Cardiac fibroblast (primary cell): ENCODE measurements at regions not wholly inside any gene's neighbourhood (a gene's known extent, or its start where the extent isn't known, plus 50 kb on each side); places are given as distances from the start of the nearest gene placed in this dataset.

Source experiments
- DNase-seq, 2 donors: peaks; one replicate each; pipeline versions ENCODE4 v3.0.0 to v3.0.0-alpha.2; 2010; ENCODE audit warnings: low read depth in 2 of 2
- H3K4me3 ChIP-seq, 2 donors: replicated peaks in 1 of 2; 1 replicate in 1 of 2; 2 replicates in 1 of 2; pipeline ENCODE4 v1.5.1; 2011; ENCODE audit warnings: low read depth in 2 of 2, low read length in 2 of 2, mild to moderate bottlenecking in 2 of 2, moderate library complexity in 1 of 2
- TF ChIP-seq, protein P1 (sequence below): IDR thresholded peaks from one replicate; pipeline ENCODE4 v1.5.1; 2011; ENCODE audit warnings: low read depth, mild to moderate bottlenecking, low read length, inconsistent platforms

DNA sequence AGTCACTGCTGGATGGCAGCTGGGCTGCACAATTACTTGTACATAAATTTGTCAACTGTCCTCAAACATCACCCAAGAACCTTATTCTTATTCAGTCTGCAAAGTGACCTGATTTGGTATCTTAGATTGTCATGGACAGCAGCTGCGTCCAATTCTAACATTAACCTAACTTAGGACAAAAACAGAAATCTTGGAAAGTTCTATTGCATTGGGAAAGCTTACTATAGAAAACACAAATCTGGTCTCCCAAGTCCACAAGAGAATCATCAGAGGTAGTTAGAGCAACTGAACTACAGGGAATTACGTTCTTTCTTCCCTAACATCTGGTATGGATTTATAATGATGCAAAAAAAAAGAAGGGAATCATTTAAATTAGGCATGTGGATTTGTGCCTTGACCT, 283.9 kb downstream of the NR2F1-AS1 start:
- TF ChIP-seq, protein P1, sequence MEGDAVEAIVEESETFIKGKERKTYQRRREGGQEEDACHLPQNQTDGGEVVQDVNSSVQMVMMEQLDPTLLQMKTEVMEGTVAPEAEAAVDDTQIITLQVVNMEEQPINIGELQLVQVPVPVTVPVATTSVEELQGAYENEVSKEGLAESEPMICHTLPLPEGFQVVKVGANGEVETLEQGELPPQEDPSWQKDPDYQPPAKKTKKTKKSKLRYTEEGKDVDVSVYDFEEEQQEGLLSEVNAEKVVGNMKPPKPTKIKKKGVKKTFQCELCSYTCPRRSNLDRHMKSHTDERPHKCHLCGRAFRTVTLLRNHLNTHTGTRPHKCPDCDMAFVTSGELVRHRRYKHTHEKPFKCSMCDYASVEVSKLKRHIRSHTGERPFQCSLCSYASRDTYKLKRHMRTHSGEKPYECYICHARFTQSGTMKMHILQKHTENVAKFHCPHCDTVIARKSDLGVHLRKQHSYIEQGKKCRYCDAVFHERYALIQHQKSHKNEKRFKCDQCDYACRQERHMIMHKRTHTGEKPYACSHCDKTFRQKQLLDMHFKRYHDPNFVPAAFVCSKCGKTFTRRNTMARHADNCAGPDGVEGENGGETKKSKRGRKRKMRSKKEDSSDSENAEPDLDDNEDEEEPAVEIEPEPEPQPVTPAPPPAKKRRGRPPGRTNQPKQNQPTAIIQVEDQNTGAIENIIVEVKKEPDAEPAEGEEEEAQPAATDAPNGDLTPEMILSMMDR, result no peak
- no peak for DNase-seq
- no peak overlapping the region for H3K4me3 ChIP-seq

DNA sequence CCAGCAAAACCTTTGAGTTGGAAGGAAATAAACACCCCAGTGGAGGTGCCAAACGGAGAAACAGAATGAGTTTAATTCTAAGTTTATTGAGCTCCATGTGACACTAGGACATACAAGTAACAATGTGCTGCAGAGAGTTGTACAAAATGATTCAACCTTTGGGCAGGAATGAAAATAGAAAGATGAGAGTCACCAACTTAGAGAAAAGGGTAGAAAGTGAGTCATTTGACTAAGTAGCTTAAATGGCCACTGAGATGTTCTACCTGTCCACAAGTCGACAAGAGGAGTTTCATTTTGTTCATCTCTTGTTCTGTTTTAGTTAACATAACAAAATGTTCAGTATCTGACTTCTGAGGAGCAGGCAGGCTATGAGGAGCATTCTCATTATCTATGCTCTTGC, 284.7 kb downstream of the NR2F1-AS1 start:
- no peak overlapping the region for H3K4me3 ChIP-seq
- TF ChIP-seq, protein P1, result no peak
- peak in 1 of 2 donors; percentile 27 for DNase-seq

DNA sequence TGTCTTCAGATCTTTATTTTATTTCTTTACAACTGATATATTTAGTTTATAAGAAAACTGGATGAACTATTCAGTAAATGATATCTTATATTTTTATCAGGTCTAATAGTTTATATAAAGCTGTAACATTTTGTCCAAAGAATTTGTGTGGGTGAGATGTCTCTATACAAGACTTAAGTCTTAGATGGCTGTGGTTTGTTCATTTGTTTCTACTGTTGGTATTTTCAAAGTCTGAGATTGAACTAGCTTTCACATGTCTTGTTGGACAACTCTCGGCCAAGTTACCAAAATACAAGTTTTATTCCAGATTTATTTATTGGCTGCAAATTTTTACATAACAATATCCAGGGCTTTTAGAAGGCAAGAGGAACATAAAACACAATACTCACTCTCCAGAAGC, 286.0 kb downstream of the NR2F1-AS1 start:
- TF ChIP-seq, protein P1, result no peak
- no peak overlapping the region for H3K4me3 ChIP-seq
- no peak for DNase-seq

DNA sequence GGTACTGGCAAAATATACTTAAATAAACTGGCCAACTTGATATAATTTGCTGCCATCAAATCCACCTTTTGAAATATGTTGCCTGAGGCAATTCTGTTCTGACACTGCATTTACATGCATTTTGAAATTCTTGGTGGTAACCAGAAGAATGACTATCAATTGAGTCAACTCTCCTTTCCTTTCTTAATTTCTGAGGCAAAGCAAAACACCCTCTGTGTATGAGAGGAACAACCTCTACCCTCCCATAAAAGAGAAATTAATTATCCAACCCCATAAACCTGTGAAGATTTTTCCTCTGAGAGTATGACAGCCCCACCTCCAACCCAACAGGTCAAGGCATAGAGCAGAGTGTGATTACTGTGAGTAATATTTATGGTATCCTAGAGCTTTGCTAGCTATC, 286.8 kb downstream of the NR2F1-AS1 start:
- peak in 1 of 2 donors; percentile 62 for DNase-seq
- H3K4me3 ChIP-seq, result no peak overlapping the region
- TF ChIP-seq, protein P1, result no peak

DNA sequence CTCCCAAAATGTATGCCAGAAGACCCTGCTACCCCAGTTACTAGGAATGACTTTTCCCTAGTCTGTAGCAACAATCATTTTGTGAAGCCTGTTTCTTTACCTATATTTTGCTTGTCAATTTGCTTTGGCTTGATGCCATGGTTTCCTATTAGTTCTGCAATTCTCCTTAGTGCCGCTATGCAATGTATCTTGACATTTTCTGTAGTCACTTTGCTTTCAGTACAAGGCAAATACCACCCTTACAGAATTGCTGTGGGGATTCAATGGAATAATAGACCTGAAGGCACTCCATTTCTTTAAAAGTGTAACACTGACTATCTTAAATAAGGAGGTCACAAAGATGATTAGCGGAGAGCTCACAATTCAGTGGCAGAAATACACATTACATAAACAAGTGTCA, 291.1 kb downstream of the NR2F1-AS1 start:
- DNase-seq, result no peak
- H3K4me3 ChIP-seq, result no peak overlapping the region
- TF ChIP-seq, protein P1, result no peak

DNA sequence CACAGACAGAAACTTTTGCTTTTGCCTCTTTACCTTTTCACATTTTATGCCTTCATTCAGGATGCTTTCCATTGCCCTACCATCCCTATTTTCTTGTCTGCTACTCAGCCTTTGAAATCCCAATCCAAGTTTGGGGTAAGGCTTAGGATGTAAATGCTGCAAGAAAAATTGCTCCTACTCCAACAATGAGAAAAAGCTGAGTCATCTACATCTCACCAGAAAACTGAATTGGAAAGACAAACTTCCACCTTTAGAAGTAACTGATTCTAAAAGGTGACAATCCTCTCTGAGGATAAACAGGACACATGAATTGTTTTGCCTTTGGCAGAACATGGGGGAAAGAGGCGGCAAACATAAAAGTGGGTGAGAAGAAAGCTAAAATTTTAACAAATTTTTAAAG, 295.6 kb downstream of the NR2F1-AS1 start:
- TF ChIP-seq, protein P1, result no peak
- no peak overlapping the region for H3K4me3 ChIP-seq
- DNase-seq, result no peak
